ENCODE measurements at regions not wholly inside any gene's neighbourhood (a gene's known extent, or its start where the extent isn't known, plus 50 kb on each side); places are given as distances from the start of the nearest gene placed in this dataset.

DNA sequence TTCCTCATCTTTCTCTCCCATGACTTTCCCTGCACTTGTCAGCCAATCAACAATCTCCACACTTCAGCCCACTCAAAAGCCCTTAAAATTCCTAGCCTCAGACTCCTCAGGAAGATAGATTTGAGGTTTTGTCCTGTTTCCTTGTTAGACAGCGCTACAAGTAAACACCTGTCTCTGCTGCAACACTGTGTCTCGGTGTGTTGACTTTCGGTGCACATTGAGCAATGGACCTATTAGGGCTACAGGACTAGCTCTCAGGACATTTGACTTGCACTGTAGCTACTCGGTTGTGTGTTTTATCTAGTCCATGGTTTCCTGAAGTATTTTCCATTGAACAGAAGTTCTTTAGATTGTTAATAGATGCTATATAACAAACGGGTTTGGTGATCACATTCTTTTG, 140.9 kb upstream of the XPO1 start:
- no peak overlapping the region for H3K4me2 ChIP-seq (ENCODE audit: insufficient read depth in 1 of 2, low read depth in 2 of 2, low read length in 2 of 2)
- no peak overlapping the region for H2BK15ac ChIP-seq (ENCODE audit: low read length)
- WGBS, 2 experiments (ENCODE audit: extremely low coverage in 1 of 2, insufficient coverage in 1 of 2, insufficient read length in 1 of 2, insufficient replicate concordance in 2 of 2, low coverage in 1 of 2, low lambda C conversion rate in 2 of 2, missing lambda C conversion rate in 1 of 2), result 94% methylated on average over 5 of the region's 5 CpGs; no CpG with 5 or more reads in 1 of the 2 experiments
- H2AFZ ChIP-seq (ENCODE audit: low read length), result no peak overlapping the region
- FAIRE-seq (no peak), DNase-seq (ENCODE audit: low read depth in 1 of 2, low spot score in 2 of 2) (no peak)
- H3K56ac ChIP-seq (replicated peaks; ENCODE audit: insufficient read length, low read depth, low read length), result no peak overlapping the region
- no peak overlapping the region for H2AK5ac ChIP-seq (ENCODE audit: low read depth, low read length)
- no peak overlapping the region for H4K91ac ChIP-seq (replicated peaks; ENCODE audit: insufficient read length, low read length)
- POLR2A ChIA-PET (ENCODE audit: partially characterized antibody), result no interaction called here
- no peak overlapping the region for H2BK5ac ChIP-seq (ENCODE audit: low read depth, low read length)
- no peak overlapping the region for H3K14ac ChIP-seq (ENCODE audit: insufficient read length)
- H3K4ac ChIP-seq (replicated peaks; ENCODE audit: insufficient read length, low read depth, low read length), result no peak overlapping the region
- H3K9me3 ChIP-seq (ENCODE audit: insufficient read depth in 2 of 2, low read depth in 1 of 2, low read length in 1 of 2), result peaks cover 8 to 12% of the 10 kb centered on the region in 2 experiments; a peak in 3 of 4 replicates
- no peak overlapping the region for H4K5ac ChIP-seq (ENCODE audit: insufficient read length, low read depth, low read length)
- no peak overlapping the region for H2BK120ac ChIP-seq (replicated peaks; ENCODE audit: low read depth, low read length)
- no peaks in the 10 kb centered on the region for H3K79me1 ChIP-seq (ENCODE audit: low read depth, low read length)
- no peak overlapping the region for H2BK20ac ChIP-seq (ENCODE audit: low read length)
- H3K79me2 ChIP-seq (ENCODE audit: control insufficient read depth in 1 of 2, insufficient read depth in 2 of 2, low read length in 2 of 2), result no peaks in the 10 kb centered on the region
- no peak overlapping the region for H4K8ac ChIP-seq (ENCODE audit: extremely low read depth, insufficient read depth, low read length)
- CTCF ChIA-PET (ENCODE audit: partially characterized antibody), result no interaction called here
- H3K4me1 ChIP-seq (replicated peaks in 1 of 4; ENCODE audit: control insufficient read depth in 3 of 4, insufficient read depth in 4 of 4, low read length in 3 of 4), result no peaks in the 10 kb centered on the region
- H3K36me3 ChIP-seq (ENCODE audit: control insufficient read depth in 2 of 4, insufficient read depth in 4 of 4, low read length in 3 of 4), result no peaks in the 10 kb centered on the region; a peak in 1 of 8 replicates
- no peak overlapping the region for H3K9ac ChIP-seq (replicated peaks in 1 of 4; ENCODE audit: extremely low read depth in 1 of 4, low read depth in 3 of 4, low read length in 3 of 4)
- H2BK12ac ChIP-seq (ENCODE audit: low read depth, low read length), result no peak overlapping the region
- no peaks in the 10 kb centered on the region for H3K27me3 ChIP-seq (replicated peaks in 1 of 4; ENCODE audit: control insufficient read depth in 3 of 4, extremely low read depth in 1 of 4, insufficient read depth in 3 of 4, low read length in 3 of 4)
- no peaks in the 10 kb centered on the region for H4K20me1 ChIP-seq (replicated peaks in 1 of 2; ENCODE audit: control insufficient read depth in 1 of 2, insufficient read depth in 2 of 2, low read length in 2 of 2)
- no peak overlapping the region for H3K27ac ChIP-seq (ENCODE audit: low read depth, low read length)
- no peak overlapping the region for H3K18ac ChIP-seq (ENCODE audit: extremely low read depth, low read length)
- H3K23me2 ChIP-seq (ENCODE audit: low read depth, low read length), result no peaks in the 10 kb centered on the region
- H3K4me3 ChIP-seq (ENCODE audit: extremely low read depth in 1 of 4, insufficient read depth in 2 of 4, low read depth in 3 of 4, low read length in 4 of 4), result no peak overlapping the region
- H3K23ac ChIP-seq (ENCODE audit: insufficient read length), result no peak overlapping the region
- TF ChIP-seq YY1 (IDR thresholded peaks at IDR 0.05; ENCODE audit: low read depth, low read length) (no peak), MAFK (IDR thresholded peaks at IDR 0.05; ENCODE audit: low read depth, low read length) (no peak), TAF1 (IDR thresholded peaks at IDR 0.05; ENCODE audit: low read depth, low read length) (no peak), SP2 (IDR thresholded peaks at IDR 0.05; ENCODE audit: low read length) (no peak), SIX5 (IDR thresholded peaks at IDR 0.05; ENCODE audit: low read depth, low read length) (no peak), POLR2A (IDR thresholded peaks at IDR 0.05; ENCODE audit: control extremely low read depth in 1 of 2, low read depth in 2 of 2, low read length in 2 of 2) (no peak), RNF2 (IDR thresholded peaks at IDR 0.05; ENCODE audit: borderline replicate concordance, low read depth, low read length, missing control alignments, poor library complexity, severe bottlenecking) (no peak), BCL11A (IDR thresholded peaks at IDR 0.05; ENCODE audit: low read depth in 2 of 2, low read length in 2 of 2) (no peak), KDM4A (IDR thresholded peaks at IDR 0.05; ENCODE audit: low read depth, low read length, severe bottlenecking) (no peak), SRF (IDR thresholded peaks at IDR 0.05; ENCODE audit: low read depth, low read length) (no peak), TAF7 (optimal IDR thresholded peaks at IDR 0.05; ENCODE audit: borderline replicate concordance, low read depth, low read length) (no peak), CEBPB (IDR thresholded peaks at IDR 0.05; ENCODE audit: low read depth, low read length) (no peak)
- TF ChIP-seq, protein P1, sequence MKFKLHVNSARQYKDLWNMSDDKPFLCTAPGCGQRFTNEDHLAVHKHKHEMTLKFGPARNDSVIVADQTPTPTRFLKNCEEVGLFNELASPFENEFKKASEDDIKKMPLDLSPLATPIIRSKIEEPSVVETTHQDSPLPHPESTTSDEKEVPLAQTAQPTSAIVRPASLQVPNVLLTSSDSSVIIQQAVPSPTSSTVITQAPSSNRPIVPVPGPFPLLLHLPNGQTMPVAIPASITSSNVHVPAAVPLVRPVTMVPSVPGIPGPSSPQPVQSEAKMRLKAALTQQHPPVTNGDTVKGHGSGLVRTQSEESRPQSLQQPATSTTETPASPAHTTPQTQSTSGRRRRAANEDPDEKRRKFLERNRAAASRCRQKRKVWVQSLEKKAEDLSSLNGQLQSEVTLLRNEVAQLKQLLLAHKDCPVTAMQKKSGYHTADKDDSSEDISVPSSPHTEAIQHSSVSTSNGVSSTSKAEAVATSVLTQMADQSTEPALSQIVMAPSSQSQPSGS (IDR thresholded peaks at IDR 0.05; ENCODE audit: low read length), result no peak
- TF ChIP-seq, protein P2, sequence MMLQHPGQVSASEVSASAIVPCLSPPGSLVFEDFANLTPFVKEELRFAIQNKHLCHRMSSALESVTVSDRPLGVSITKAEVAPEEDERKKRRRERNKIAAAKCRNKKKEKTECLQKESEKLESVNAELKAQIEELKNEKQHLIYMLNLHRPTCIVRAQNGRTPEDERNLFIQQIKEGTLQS (IDR thresholded peaks at IDR 0.05; ENCODE audit: insufficient read depth, low read depth, low read length), result no peak

Data from H1 (cell line).